ENCODE measurements at regions not wholly inside any gene's neighbourhood (a gene's known extent, or its start where the extent isn't known, plus 50 kb on each side); places are given as distances from the start of the nearest gene placed in this dataset.
A peak's percentile ranks its signal among the peaks of the same experiment; 100 is the strongest.

GRCh38 chr5:58403822-58404433 lies 56.0 kb downstream of the PLK2 start:
- H3K4me3 ChIP-seq (ENCODE audit: low read depth in 1 of 3, low read length in 3 of 3), result no peak overlapping the region
- H3K9ac ChIP-seq (ENCODE audit: low read depth in 1 of 2, low read length in 2 of 2), result no peak overlapping the region
- TF ChIP-seq ZBTB33 (IDR thresholded peaks at IDR 0.05) (no peak), HNF4A (conservative IDR thresholded peaks at IDR 0.05) (no peak), NR2F2 (IDR thresholded peaks at IDR 0.05) (no peak), TAF1 (conservative IDR thresholded peaks at IDR 0.05) (no peak), JUND (IDR thresholded peaks at IDR 0.05) (no peak), HNF4G (IDR thresholded peaks at IDR 0.05) (no peak), EGR1 (IDR thresholded peaks at IDR 0.05; ENCODE audit: low read depth in 2 of 2) (no peak), RXRA (IDR thresholded peaks at IDR 0.05) (no peak), MAX (IDR thresholded peaks at IDR 0.05) (no peak), SP1 (IDR thresholded peaks at IDR 0.05) (no peak)
- no peaks in the 10 kb centered on the region for H3K27me3 ChIP-seq (ENCODE audit: control insufficient read depth in 4 of 4, insufficient read depth in 4 of 4, low read length in 3 of 4)
- no peaks in the 10 kb centered on the region for H3K9me3 ChIP-seq (ENCODE audit: control insufficient read depth in 4 of 4, low read length in 3 of 4)
- H3K27ac ChIP-seq (ENCODE audit: low read depth in 1 of 2, low read length in 2 of 2), result no peak overlapping the region
- WGBS, result 90% methylated on average over 5 of the region's 5 CpGs
- DNase-seq (ENCODE audit: low spot score), result no peak
- no peaks in the 10 kb centered on the region for H3K36me3 ChIP-seq (ENCODE audit: control insufficient read depth in 4 of 4, insufficient read depth in 3 of 4, low read depth in 1 of 4, low read length in 3 of 4)
- no peaks in the 10 kb centered on the region for H3K4me1 ChIP-seq (ENCODE audit: control insufficient read depth in 4 of 4, insufficient read depth in 4 of 4, low read length in 3 of 4)

GRCh38 chr5:58401701-58402100 lies 58.2 kb downstream of the PLK2 start:
- DNase-seq (ENCODE audit: low spot score), result no peak
- Histone ChIP-seq H3K9me3 (ENCODE audit: control insufficient read depth in 4 of 4, low read length in 3 of 4) (no peaks in the 10 kb centered on the region), H3K4me1 (ENCODE audit: control insufficient read depth in 4 of 4, insufficient read depth in 4 of 4, low read length in 3 of 4) (no peaks in the 10 kb centered on the region), H3K4me3 (ENCODE audit: low read depth in 1 of 3, low read length in 3 of 3) (no peak overlapping the region), H3K27me3 (ENCODE audit: control insufficient read depth in 4 of 4, insufficient read depth in 4 of 4, low read length in 3 of 4) (no peaks in the 10 kb centered on the region), H3K9ac (ENCODE audit: low read depth in 1 of 2, low read length in 2 of 2) (no peak overlapping the region), H3K27ac (ENCODE audit: low read depth in 1 of 2, low read length in 2 of 2) (no peak overlapping the region), H3K36me3 (ENCODE audit: control insufficient read depth in 4 of 4, insufficient read depth in 3 of 4, low read depth in 1 of 4, low read length in 3 of 4) (no peaks in the 10 kb centered on the region)
- 87% methylated on average over 2 of the region's 2 CpGs for WGBS
- TF ChIP-seq ATF3 (IDR thresholded peaks at IDR 0.05) (no peak), ZBTB33 (IDR thresholded peaks at IDR 0.05) (no peak), RXRA (IDR thresholded peaks at IDR 0.05) (no peak)

GRCh38 chr5:58400737-58401136 lies 59.1 kb downstream of the PLK2 start:
- TF ChIP-seq RXRA (IDR thresholded peaks at IDR 0.05) (peak; percentile 40 to 44), GABPA (IDR thresholded peaks at IDR 0.05 in 1 of 2, conservative IDR thresholded peaks at IDR 0.05 in 1 of 2) (no peak)
- Histone ChIP-seq H3K4me1 (ENCODE audit: control insufficient read depth in 4 of 4, insufficient read depth in 4 of 4, low read length in 3 of 4) (no peaks in the 10 kb centered on the region), H3K27ac (ENCODE audit: low read depth in 1 of 2, low read length in 2 of 2) (no peak overlapping the region), H3K9ac (ENCODE audit: low read depth in 1 of 2, low read length in 2 of 2) (no peak overlapping the region), H3K4me3 (ENCODE audit: low read depth in 1 of 3, low read length in 3 of 3) (no peak overlapping the region), H3K9me3 (ENCODE audit: control insufficient read depth in 4 of 4, low read length in 3 of 4) (no peaks in the 10 kb centered on the region), H3K27me3 (ENCODE audit: control insufficient read depth in 4 of 4, insufficient read depth in 4 of 4, low read length in 3 of 4) (no peaks in the 10 kb centered on the region), H3K36me3 (ENCODE audit: control insufficient read depth in 4 of 4, insufficient read depth in 3 of 4, low read depth in 1 of 4, low read length in 3 of 4) (no peaks in the 10 kb centered on the region)
- DNase-seq (ENCODE audit: low spot score), result no peak
- 67% methylated on average over 2 of the region's 2 CpGs for WGBS

Data from liver (tissue), 7 donors.